ENCODE measurements at regions not wholly inside any gene's neighbourhood (a gene's known extent, or its start where the extent isn't known, plus 50 kb on each side); places are given as distances from the start of the nearest gene placed in this dataset.

DNA sequence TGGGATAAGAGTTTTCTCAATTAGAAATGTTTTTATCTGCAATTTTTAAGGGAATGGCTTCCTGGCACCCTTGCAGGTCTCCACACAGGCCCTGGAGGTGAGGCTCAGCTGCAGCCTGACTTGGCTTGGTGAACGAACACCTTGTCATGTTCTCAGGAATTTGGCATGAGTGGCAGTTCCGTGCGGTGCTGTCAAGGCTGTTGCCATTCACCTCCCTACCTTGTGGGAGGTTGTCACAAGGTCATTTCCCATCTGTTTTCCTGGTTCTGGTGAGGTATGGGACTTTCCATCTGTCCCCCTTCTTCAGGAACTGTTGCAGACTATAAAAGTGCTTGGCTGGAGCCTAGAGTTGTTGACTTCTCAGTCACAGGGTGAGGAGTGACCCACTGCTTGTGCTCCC is 82.9 kb downstream of the ELOVL4 start:
- TF ChIP-seq REST (IDR thresholded peaks at IDR 0.05; ENCODE audit: borderline replicate concordance) (no peak), CTCF (IDR thresholded peaks at IDR 0.05; ENCODE audit: poor library complexity, severe bottlenecking) (no peak), SMC3 (conservative IDR thresholded peaks at IDR 0.05; ENCODE audit: poor library complexity) (no peak)

All from neural cell (in vitro differentiated cells).